Gastroesophageal sphincter (tissue), 4 donors: ENCODE measurements at regions not wholly inside any gene's neighbourhood (a gene's known extent, or its start where the extent isn't known, plus 50 kb on each side); places are given as distances from the start of the nearest gene placed in this dataset.

Experiments
- ATAC-seq: fragments of 150-250 bp; one replicate; pipeline ENCODE4 v1.9.1; 2016; ENCODE audit warnings: mild to moderate bottlenecking, moderate library complexity
- H3K27ac ChIP-seq, 4 donors: fragments of 200-600 bp; sonication (generic) in 3 of 4; 1 replicate in 3 of 4; 2 replicates in 1 of 4; pipeline ENCODE4 v1.5.1; 2016 to 2019
- H3K27me3 ChIP-seq: fragments of 200-600 bp; sonication (generic); one replicate; pipeline ENCODE4 v1.5.1; 2019
- H3K36me3 ChIP-seq, 2 donors: fragments of 200-600 bp; sonication (generic); one replicate each; pipeline ENCODE4 v1.5.1; 2019; ENCODE audit warnings: control low read depth in 1 of 2
- H3K4me1 ChIP-seq, 3 donors: fragments of 200-600 bp; sonication (generic); 1 replicate in 2 of 3; 2 replicates in 1 of 3; pipeline ENCODE4 v1.5.1; 2016 to 2019; ENCODE audit warnings: control low read depth in 2 of 3
- H3K4me3 ChIP-seq, 2 donors: fragments of 200-600 bp; sonication (generic); one replicate each; pipeline ENCODE4 v1.5.1; 2019; ENCODE audit warnings: mild to moderate bottlenecking in 1 of 2, moderate library complexity in 1 of 2
- H3K9me3 ChIP-seq, 3 donors: fragments of 200-600 bp; sonication (generic); one replicate each; pipeline ENCODE4 v1.5.1; 2017 to 2019; ENCODE audit warnings: control low read depth in 2 of 3
- CTCF ChIP-seq, 4 experiments: fragments of 200-600 bp in 2 of 4; fragments of 450-650 bp in 2 of 4; sonication (generic) in 1 of 4; IDR thresholded peaks; one replicate each; pipeline ENCODE4 v1.5.1; 2017 to 2019; ENCODE audit warnings: antibody characterized with exemption in 4 of 4, mild to moderate bottlenecking in 2 of 4, moderate library complexity in 2 of 4
- EP300 ChIP-seq: sonication (generic); formaldehyde crosslinking; IDR thresholded peaks from one replicate; pipeline ENCODE4 v1.6.1; 2017; ENCODE audit warnings: antibody characterized with exemption, mild to moderate bottlenecking
- POLR2A ChIP-seq, 2 donors: fragments of 450-650 bp; IDR thresholded peaks; one replicate each; pipeline ENCODE4 v1.6.1; 2017; ENCODE audit warnings: antibody characterized with exemption in 2 of 2, mild to moderate bottlenecking in 2 of 2, moderate library complexity in 1 of 2
- POLR2AphosphoS5 ChIP-seq: sonication (generic); formaldehyde crosslinking; IDR thresholded peaks from one replicate; pipeline ENCODE4 v1.6.1; 2017; ENCODE audit warnings: antibody characterized with exemption
- WGBS, 2 donors: methylation state at CpG; one replicate each; pipeline ENCODE4 v1.1.5; 2018; ENCODE audit warnings: low coverage in 1 of 2; 5-methylcytosine and 5-hydroxymethylcytosine counted together

GRCh38 chr3:160061525-160061924, 72.9 kb downstream of the IL12A start:
- Histone ChIP-seq H3K27me3 (no peaks in the 10 kb centered on the region), H3K4me1 (no peaks in the 10 kb centered on the region), H3K4me3 (no peak overlapping the region), H3K9me3 (no peaks in the 10 kb centered on the region), H3K36me3 (no peaks in the 10 kb centered on the region), H3K27ac (no peak overlapping the region)
- 90 to 100% methylated on average over 2 to 12 of the region's 12 CpGs for WGBS, 2 donors
- ATAC-seq: no peak
- TF ChIP-seq CTCF (IDR thresholded peaks at IDR 0.05) (no peak), POLR2AphosphoS5 (no peak), EP300 (no peak), POLR2A (IDR thresholded peaks at IDR 0.05) (no peak)

- Histone ChIP-seq H3K4me3 (no peak overlapping the region), H3K9me3 (no peaks in the 10 kb centered on the region), H3K27ac (no peak overlapping the region), H3K36me3 (no peaks in the 10 kb centered on the region), H3K4me1 (no peaks in the 10 kb centered on the region), H3K27me3 (no peaks in the 10 kb centered on the region)
- WGBS, 2 donors: 71 to 88% methylated on average over 3 to 4 of the region's 4 CpGs
- ATAC-seq: no peak
- TF ChIP-seq POLR2A (IDR thresholded peaks at IDR 0.05) (no peak), POLR2AphosphoS5 (no peak), EP300 (no peak), CTCF (IDR thresholded peaks at IDR 0.05) (no peak)
These were observed 76.6 kb downstream of the IL12A start for GRCh38 chr3:160065282-160065681.

GRCh38 chr3:160065786-160066185, 77.2 kb downstream of the IL12A start:
- Histone ChIP-seq H3K36me3 (no peaks in the 10 kb centered on the region), H3K27me3 (no peaks in the 10 kb centered on the region), H3K4me1 (no peaks in the 10 kb centered on the region), H3K9me3 (no peaks in the 10 kb centered on the region), H3K27ac (no peak overlapping the region), H3K4me3 (no peak overlapping the region)
- TF ChIP-seq EP300 (no peak), CTCF (IDR thresholded peaks at IDR 0.05) (no peak), POLR2AphosphoS5 (no peak)
- 88 to 93% methylated on average over 2 to 4 of the region's 4 CpGs for WGBS, 2 donors
- no peak for ATAC-seq

- Histone ChIP-seq H3K9me3 (no peaks in the 10 kb centered on the region), H3K4me1 (no peaks in the 10 kb centered on the region), H3K4me3 (no peak overlapping the region), H3K27me3 (no peaks in the 10 kb centered on the region), H3K27ac (no peak overlapping the region), H3K36me3 (no peaks in the 10 kb centered on the region)
- ATAC-seq: no peak
- TF ChIP-seq POLR2AphosphoS5 (no peak), EP300 (no peak), CTCF (IDR thresholded peaks at IDR 0.05) (no peak), POLR2A (IDR thresholded peaks at IDR 0.05) (no peak)
- WGBS, 2 donors: 45 to 71% methylated on average over 1 to 2 of the region's 3 CpGs
These were observed 81.4 kb downstream of the IL12A start for GRCh38 chr3:160069986-160070385.

- H3K4me3 ChIP-seq: no peak overlapping the region
- no peak for TF ChIP-seq EP300
- no peak for TF ChIP-seq POLR2AphosphoS5
- no peak for TF ChIP-seq POLR2A (IDR thresholded peaks at IDR 0.05)
- no peak for TF ChIP-seq CTCF (IDR thresholded peaks at IDR 0.05)
- no peak overlapping the region for H3K27ac ChIP-seq
- no peaks in the 10 kb centered on the region for H3K9me3 ChIP-seq
- no peaks in the 10 kb centered on the region for H3K27me3 ChIP-seq
- WGBS, 2 donors: no CpG with 5 or more reads among the region's 3 CpGs
- H3K4me1 ChIP-seq: no peaks in the 10 kb centered on the region
- no peak for ATAC-seq
- H3K36me3 ChIP-seq: no peaks in the 10 kb centered on the region
These were observed 87.9 kb downstream of the IL12A start for GRCh38 chr3:160076519-160076918.
